ENCODE measurements at regions not wholly inside any gene's neighbourhood (a gene's known extent, or its start where the extent isn't known, plus 50 kb on each side); places are given as distances from the start of the nearest gene placed in this dataset.

GRCh38 chr11:91041626-91042025 lies 818.8 kb upstream of the CHORDC1 start:
- TF ChIP-seq CTCF (tag by site-specific recombination; IDR thresholded peaks at IDR 0.05) (no peak), ZNF133 (tag by site-specific recombination; IDR thresholded peaks at IDR 0.05) (no peak), ZNF184 (tag by site-specific recombination; IDR thresholded peaks at IDR 0.05) (no peak), SP2 (tag by site-specific recombination; IDR thresholded peaks at IDR 0.05) (no peak), ZNF398 (tag by site-specific recombination; IDR thresholded peaks at IDR 0.05) (no peak), TCF7L2 (IDR thresholded peaks at IDR 0.05; ENCODE audit: borderline replicate concordance, low read depth, low read length) (no peak)
